Breast epithelium (tissue), 3 donors: ENCODE measurements at regions not wholly inside any gene's neighbourhood (a gene's known extent, or its start where the extent isn't known, plus 50 kb on each side); places are given as distances from the start of the nearest gene placed in this dataset.

Source experiments
- CTCF ChIP-seq, 3 donors: fragments of 450-650 bp; IDR thresholded peaks; one replicate each; pipeline ENCODE4 v1.5.1; 2016 to 2017; ENCODE audit warnings: antibody characterized with exemption in 3 of 3, mild to moderate bottlenecking in 3 of 3, moderate library complexity in 3 of 3
- POLR2A ChIP-seq: fragments of 450-650 bp; IDR thresholded peaks from one replicate; pipeline ENCODE4 v1.6.1; 2016; ENCODE audit warnings: antibody characterized with exemption, mild to moderate bottlenecking, moderate library complexity
- POLR2AphosphoS5 ChIP-seq, 3 donors: sonication (generic); formaldehyde crosslinking; IDR thresholded peaks; one replicate each; pipeline ENCODE4 v1.6.1; 2017; ENCODE audit warnings: antibody characterized with exemption in 3 of 3

GRCh38 chr2:43019536-43020183 is 206.7 kb downstream of the ZFP36L2 start:
- no peak for TF ChIP-seq CTCF (IDR thresholded peaks at IDR 0.05)
- TF ChIP-seq POLR2AphosphoS5 (IDR thresholded peaks at IDR 0.05) = no peak
- TF ChIP-seq POLR2A = no peak
